ENCODE measurements at regions not wholly inside any gene's neighbourhood (a gene's known extent, or its start where the extent isn't known, plus 50 kb on each side); places are given as distances from the start of the nearest gene placed in this dataset.

GRCh38 chr16:88292007-88292970 is 90.5 kb upstream of the ZNF469 start:
- no peak for DNase-seq

DNA sequence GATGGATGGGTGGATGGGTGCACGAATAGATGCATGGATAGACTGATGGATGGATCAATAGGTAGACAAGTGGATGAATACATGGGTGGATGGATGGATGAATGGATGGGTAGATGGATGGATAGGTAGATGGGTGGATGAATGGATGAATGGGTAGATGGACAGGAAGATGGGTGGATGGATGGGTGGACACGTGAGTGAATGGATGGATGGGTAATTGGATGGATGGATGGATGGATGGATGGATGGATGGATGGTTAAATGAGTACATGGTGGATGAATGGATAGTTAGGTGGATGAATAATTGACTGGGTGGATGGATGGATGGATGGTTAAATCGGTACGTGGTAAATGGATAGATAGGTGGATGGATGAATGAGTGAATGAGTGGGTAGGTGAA is 89.7 kb upstream of the ZNF469 start:
- DNase-seq = no peak

- no peak for DNase-seq
These were observed 86.9 kb upstream of the ZNF469 start for GRCh38 chr16:88295671-88296436.

DNA sequence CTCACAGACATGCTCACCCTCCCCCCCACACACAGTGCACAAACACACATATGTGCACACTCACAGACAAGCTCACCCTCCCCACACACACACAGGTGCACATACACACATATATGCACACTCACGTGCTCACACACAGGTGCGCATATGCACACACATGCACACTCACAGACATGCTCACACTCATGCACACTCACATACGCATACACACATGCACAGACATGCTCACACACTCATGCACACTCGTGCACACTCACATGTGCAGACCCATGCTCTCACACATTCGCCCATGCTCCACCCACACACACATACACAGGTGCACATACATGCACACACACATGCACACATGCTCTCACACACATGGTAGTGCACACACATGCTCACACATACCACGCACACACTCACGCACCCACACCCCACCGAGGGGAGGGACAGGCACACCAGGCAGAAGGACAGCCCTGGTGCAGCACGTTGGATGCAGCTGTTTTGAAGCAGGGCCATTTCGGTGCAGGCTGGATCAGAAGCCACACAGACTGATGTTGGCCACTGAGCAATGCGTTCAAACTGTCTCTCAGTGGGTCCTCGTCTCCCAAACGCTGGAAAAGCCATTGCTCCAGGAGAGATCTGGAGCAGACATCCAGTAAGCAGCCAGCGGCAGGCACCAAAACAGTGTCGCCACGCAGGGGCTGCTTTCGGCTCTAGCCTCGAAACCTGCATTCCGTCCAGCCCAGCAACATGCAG is 86.2 kb upstream of the ZNF469 start:
- no peak for DNase-seq

- no peak for DNase-seq
These were observed 85.5 kb upstream of the ZNF469 start for GRCh38 chr16:88297178-88297720.

GRCh38 chr16:88298181-88298832 is 84.5 kb upstream of the ZNF469 start:
- no peak for DNase-seq

GRCh38 chr16:88298833-88299745 is 83.7 kb upstream of the ZNF469 start:
- no peak for DNase-seq

GRCh38 chr16:88299751-88300462 is 82.9 kb upstream of the ZNF469 start:
- no peak for DNase-seq

DNA sequence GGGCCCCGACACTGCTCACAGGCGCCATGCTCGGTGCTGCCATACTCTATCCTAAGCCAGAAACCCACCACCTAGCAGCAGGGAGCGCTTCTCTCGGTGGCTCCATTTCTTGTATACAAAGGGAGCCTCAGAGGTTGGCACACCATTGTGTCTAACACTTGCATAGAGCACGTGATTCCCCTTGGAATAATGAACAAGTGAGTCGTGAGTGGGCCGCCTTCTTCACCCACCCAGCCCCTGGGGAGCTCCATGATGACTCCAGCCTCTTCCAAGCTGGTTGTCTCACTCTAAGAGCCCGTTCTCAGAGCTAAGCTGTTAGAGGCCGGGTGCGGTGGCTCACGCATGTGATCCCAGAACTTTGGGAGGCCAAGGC is 82.3 kb upstream of the ZNF469 start:
- DNase-seq = no peak

GRCh38 chr16:88301431-88301830 is 81.3 kb upstream of the ZNF469 start:
- no peak for DNase-seq

GRCh38 chr16:88301886-88302285 is 80.9 kb upstream of the ZNF469 start:
- DNase-seq = no peak

- no peak for DNase-seq
These were observed 80.1 kb upstream of the ZNF469 start for GRCh38 chr16:88302666-88303065.

DNA sequence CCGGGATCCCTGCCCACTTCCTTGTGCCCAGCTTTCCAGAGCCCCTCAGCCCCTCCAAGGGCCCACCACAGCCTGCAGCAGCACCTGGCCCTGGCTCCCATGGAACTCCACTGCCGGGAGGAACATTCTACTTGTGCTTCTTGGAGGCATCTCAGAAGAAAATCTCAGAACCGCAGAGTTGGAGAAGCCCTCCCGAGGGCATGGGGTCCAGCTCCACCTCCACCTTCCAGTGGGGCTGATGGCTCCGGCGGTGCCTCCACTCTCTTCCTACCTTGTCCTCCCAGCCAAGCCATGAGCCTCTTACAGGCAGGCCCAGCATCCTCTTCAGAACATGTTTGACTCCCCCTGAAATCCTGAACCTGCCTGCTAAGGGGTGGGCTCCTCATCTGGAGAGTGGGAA is 79.4 kb upstream of the ZNF469 start:
- DNase-seq = no peak

DNA sequence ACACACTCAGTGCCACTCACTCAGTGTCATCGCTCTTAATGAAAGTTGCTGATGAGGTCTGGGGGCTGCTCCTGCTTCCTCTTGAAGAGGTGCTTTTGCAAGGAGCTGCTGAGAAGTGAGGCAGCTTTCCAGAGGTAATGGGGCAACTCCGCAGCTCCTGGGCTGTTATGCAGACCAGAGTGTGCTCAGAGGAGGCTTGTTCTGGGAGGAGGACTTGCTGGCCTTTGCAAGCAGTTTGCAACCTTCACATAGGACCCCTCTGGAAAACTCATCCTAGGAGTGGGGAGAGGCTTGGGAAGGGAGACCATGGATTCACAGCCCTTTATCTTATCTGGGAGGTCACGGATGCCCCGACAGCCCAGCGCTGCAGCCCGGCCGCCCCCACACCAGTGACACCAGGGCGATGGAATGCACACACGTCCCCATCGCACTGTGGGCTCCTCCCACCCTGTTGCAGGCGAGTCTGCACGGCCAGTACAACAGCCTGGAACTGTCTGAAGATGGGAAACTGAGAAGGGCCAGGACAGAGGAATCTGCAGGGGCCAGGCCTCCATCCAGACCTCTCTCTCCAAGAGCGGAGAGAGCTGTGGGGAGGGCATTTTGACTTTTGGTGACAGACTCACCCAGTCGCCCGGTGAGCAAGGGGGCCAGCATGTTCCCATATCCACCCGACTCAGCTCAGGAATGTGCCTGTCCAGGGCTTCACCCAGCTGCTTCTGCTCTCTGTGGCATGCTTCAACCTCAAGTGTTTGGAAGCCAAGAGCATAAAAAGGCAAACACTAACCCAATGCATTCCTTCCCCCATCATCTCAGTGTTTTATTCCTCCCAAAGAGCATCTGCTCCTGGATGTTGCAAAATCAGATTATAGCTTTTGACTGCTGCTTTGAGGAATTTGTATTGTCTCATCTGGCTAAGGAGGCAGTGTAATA is 78.6 kb upstream of the ZNF469 start:
- DNase-seq = no peak

GRCh38 chr16:88305176-88305575 is 77.6 kb upstream of the ZNF469 start:
- no peak for DNase-seq

DNA sequence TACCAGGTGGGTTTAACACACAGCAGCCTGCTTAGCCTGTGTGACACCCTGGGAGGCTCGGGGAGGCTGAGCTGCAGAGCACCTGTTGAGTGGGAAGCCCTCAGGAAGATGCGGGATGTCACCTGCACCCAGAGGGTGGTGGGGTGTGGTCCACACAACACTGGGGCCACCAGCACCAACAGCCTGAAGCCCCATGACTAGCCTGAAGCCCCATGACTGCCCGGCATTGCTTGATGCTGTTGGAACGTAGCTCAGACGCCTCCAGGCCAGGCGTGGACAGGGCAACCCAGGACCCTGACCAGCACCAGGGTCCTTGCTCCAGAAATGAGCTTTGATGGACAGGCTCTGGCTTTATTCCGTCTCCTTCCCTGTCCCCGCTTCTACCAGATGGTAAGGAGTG is 76.3 kb upstream of the ZNF469 start:
- no peak for DNase-seq

GRCh38 chr16:88306860-88307545 is 75.8 kb upstream of the ZNF469 start:
- DNase-seq = peak; percentile 69

- DNase-seq = no peak
These were observed 74.2 kb upstream of the ZNF469 start for GRCh38 chr16:88308441-88309173.
